GM12878 (cell line): ENCODE measurements at regions not wholly inside any gene's neighbourhood (a gene's known extent, or its start where the extent isn't known, plus 50 kb on each side); places are given as distances from the start of the nearest gene placed in this dataset.

ENCODE experiments used
- ATAC-seq: fragments of 200-7000 bp; cut with Tn5 transposase; 3 replicates; pipeline ENCODE4 v1.9.1; 2020; ENCODE audit warnings: mild to moderate bottlenecking, moderate library complexity
- BruUV-seq: library from RNA; stranded (reverse); fragments of 400-500 nt; replicated peaks from 2 replicates; lab custom pipeline; 2021; lab: Mats Ljungman, UMichigan
- CTCF ChIA-PET: fragments of 300-600 bp; sonication (Branson Sonifier 250); formaldehyde crosslinking; extraction: SDS; loops from one replicate; lab custom pipeline; 2021; ENCODE audit warnings: inconsistent platforms; lab: Yijun Ruan, JAX
- POLR2A ChIA-PET: fragments of 350-600 bp; formaldehyde crosslinking; extraction: SDS; loops from one replicate; lab custom pipeline; 2021; ENCODE audit warnings: inconsistent platforms; lab: Charles Lee
- RAD21 ChIA-PET: fragments of 300-600 bp; sonication (Branson Sonifier 250); formaldehyde crosslinking; loops from one replicate; lab custom pipeline; 2023; ENCODE audit warnings: antibody characterized with exemption; ENCODE audit not compliant: unreplicated experiment; lab: Charles Lee
- SMC1A ChIA-PET: fragments of 300-600 bp; sonication (Branson Sonifier 250); formaldehyde crosslinking; loops from one replicate; lab custom pipeline; 2023; ENCODE audit not compliant: unreplicated experiment, uncharacterized antibody; lab: Charles Lee
- DNase-seq: peaks from one replicate; pipeline ENCODE4 v3.0.0-alpha.2; 2011; ENCODE audit warnings: low read depth, low spot score
- FAIRE-seq: peaks from 3 replicates; lab custom pipeline; 2011; peaks lifted over from hg19 to GRCh38; lab: Jason Lieb, UNC
- H2AFZ ChIP-seq: 2 replicates; pipeline ENCODE4 v1.6.0; 2011; ENCODE audit warnings: low read depth, low read length, control low read depth; ENCODE audit not compliant: control insufficient read depth
- H3K27ac ChIP-seq: 2 replicates; pipeline ENCODE4 v1.5.1; 2011; ENCODE audit warnings: control low read depth; ENCODE audit not compliant: control insufficient read depth, insufficient read depth
- H3K27me3 ChIP-seq, 2 experiments: replicated peaks in 1 of 2; 2 replicates each; pipeline versions ENCODE4 v1.6.0 to v1.6.1; 2011; ENCODE audit warnings: low read length in 1 of 2; ENCODE audit not compliant: control insufficient read depth in 2 of 2, insufficient read depth in 2 of 2
- H3K36me3 ChIP-seq, 2 experiments: 2 replicates each; pipeline ENCODE4 v1.5.1; 2011; ENCODE audit warnings: low read length in 1 of 2; ENCODE audit not compliant: control insufficient read depth in 2 of 2, insufficient read depth in 2 of 2
- H3K4me1 ChIP-seq: 2 replicates; pipeline ENCODE4 v1.6.1; 2011; ENCODE audit warnings: mild to moderate bottlenecking, low read length, moderate library complexity, mixed read lengths; ENCODE audit not compliant: control insufficient read depth, insufficient read depth
- H3K4me2 ChIP-seq: 2 replicates; pipeline ENCODE4 v1.6.0; 2011; ENCODE audit warnings: control low read depth; ENCODE audit not compliant: control insufficient read depth, insufficient read depth
- H3K4me3 ChIP-seq: fragments of 200-600 bp; sonication (generic); 2 replicates; pipeline ENCODE4 v1.5.1; 2016
- H3K79me2 ChIP-seq: 2 replicates; pipeline ENCODE4 v1.6.0; 2011; ENCODE audit warnings: low read length; ENCODE audit not compliant: control insufficient read depth, insufficient read depth
- H3K9ac ChIP-seq: 2 replicates; pipeline ENCODE4 v1.8.0; 2011; ENCODE audit warnings: low read length, control low read depth, mixed read lengths; ENCODE audit not compliant: control insufficient read depth, insufficient read depth
- H3K9me3 ChIP-seq: replicated peaks from 3 replicates; pipeline ENCODE4 v1.5.1; 2011; ENCODE audit warnings: mild to moderate bottlenecking, low read length; ENCODE audit not compliant: control insufficient read depth, insufficient read depth
- H4K20me1 ChIP-seq: 2 replicates; pipeline ENCODE4 v1.6.0; 2011; ENCODE audit not compliant: control insufficient read depth, insufficient read depth
- PRDM15 ChIP-seq: fragments of 450-650 bp; formaldehyde crosslinking; IDR thresholded peaks from 2 replicates; pipeline ENCODE4 v1.4.0; 2020; ENCODE audit warnings: mild to moderate bottlenecking, moderate library complexity
- TCF12 ChIP-seq: IDR thresholded peaks from 2 replicates; pipeline ENCODE4 v1.6.1; 2011; ENCODE audit warnings: low read depth, mild to moderate bottlenecking, low read length
- ZNF592 ChIP-seq: fragments of 450-650 bp; IDR thresholded peaks from 2 replicates; pipeline ENCODE4 v1.6.1; 2017; ENCODE audit warnings: mild to moderate bottlenecking, moderate library complexity
- WGBS: methylation state at CpG from one replicate; pipeline ENCODE4 v1.1.6; 2016; ENCODE audit warnings: low lambda C conversion rate; ENCODE audit not compliant: insufficient replicate concordance, insufficient coverage; ENCODE audit errors: missing lambda C conversion rate; 5-methylcytosine and 5-hydroxymethylcytosine counted together
- in situ Hi-C: fragments of 300-500 bp; cut with MboI; formaldehyde crosslinking; loops from 9 replicates; pipeline ENCODE4 v1.14.3; 2018; ENCODE audit warnings: mixed read lengths
- intact Hi-C: fragments of 100-400 bp; cut with micrococcal nuclease; formaldehyde crosslinking; loops from one replicate; pipeline ENCODE4 v1.14.2; 2022; ENCODE audit not compliant: unreplicated experiment

DNA sequence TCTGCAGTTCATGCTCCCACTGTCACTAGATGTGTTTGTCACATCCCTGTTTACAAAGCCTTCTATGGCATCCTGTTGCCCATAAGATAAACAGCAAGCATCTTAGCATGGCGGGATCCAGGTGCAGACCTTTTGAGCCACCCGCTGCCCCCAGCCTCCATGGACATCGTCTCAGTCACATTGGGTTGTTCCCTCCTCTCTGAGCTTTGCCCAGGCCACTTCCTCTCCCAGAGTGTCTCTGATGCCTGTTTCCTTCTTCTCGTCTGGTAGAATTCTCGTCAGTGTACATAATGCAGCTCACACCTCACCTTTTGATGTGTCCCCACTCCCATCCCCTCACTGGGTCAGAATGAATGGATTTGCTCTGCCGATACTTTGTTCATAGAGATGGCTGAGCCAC lies 239.0 kb upstream of the APCDD1 start:
- no peak overlapping the region for H2AFZ ChIP-seq
- H3K9ac ChIP-seq = no peak overlapping the region
- ATAC-seq (no peak), FAIRE-seq (no peak), DNase-seq (no peak)
- no peaks in the 10 kb centered on the region for H3K4me1 ChIP-seq
- H3K4me3 ChIP-seq = no peak overlapping the region
- no peaks in the 10 kb centered on the region for H3K36me3 ChIP-seq
- WGBS = 31% methylated on average over 6 of the region's 6 CpGs
- ChIA-PET SMC1A (no interaction called here), RAD21 (no interaction called here), POLR2A (no interaction called here)
- intact Hi-C loops (no loop called here), in situ Hi-C loops (no loop called here)
- BruUV-seq = no TSS peak
- H3K27ac ChIP-seq = no peak overlapping the region
- TF ChIP-seq PRDM15 (CRISPR knock-in tag) (no peak), TCF12 (no peak), ZNF592 (no peak)
- TF ChIP-seq, all 136 proteins: peak for 0
- H3K79me2 ChIP-seq = no peaks in the 10 kb centered on the region
- no peak overlapping the region for H3K4me2 ChIP-seq
- CTCF ChIA-PET = no interaction called here
- no peaks in the 10 kb centered on the region; the same call in 2 of the 3 replicates for H3K9me3 ChIP-seq
- no peaks in the 10 kb centered on the region for H3K27me3 ChIP-seq
- H4K20me1 ChIP-seq = no peaks in the 10 kb centered on the region
